NCI-H2196 (cell line): ENCODE measurements at regions not wholly inside any gene's neighbourhood (a gene's known extent, or its start where the extent isn't known, plus 50 kb on each side); places are given as distances from the start of the nearest gene placed in this dataset.

Source experiments
- DNase-seq: peaks from one replicate; lab custom pipeline; 2025; ENCODE audit not compliant: unreplicated experiment; lab: John Stamatoyannopoulos, UW

- no peak for DNase-seq
These were observed 357.3 kb upstream of the RASGEF1B start for GRCh38 chr4:81828991-81829390.

GRCh38 chr4:81827577-81828202 lies 356.0 kb upstream of the RASGEF1B start:
- no peak for DNase-seq

GRCh38 chr4:81826817-81827424 lies 355.2 kb upstream of the RASGEF1B start:
- no peak for DNase-seq

GRCh38 chr4:81826335-81826734 lies 354.6 kb upstream of the RASGEF1B start:
- DNase-seq, result no peak

GRCh38 chr4:81818385-81818920 lies 346.7 kb upstream of the RASGEF1B start:
- DNase-seq, result no peak

GRCh38 chr4:81816031-81816761 lies 344.5 kb upstream of the RASGEF1B start:
- DNase-seq, result no peak

- DNase-seq, result no peak
These were observed 343.4 kb upstream of the RASGEF1B start for GRCh38 chr4:81814987-81815541.

- no peak for DNase-seq
These were observed 340.0 kb upstream of the RASGEF1B start for GRCh38 chr4:81811562-81812293.

GRCh38 chr4:81808011-81808672 lies 336.4 kb upstream of the RASGEF1B start:
- DNase-seq, result peak; percentile 73

GRCh38 chr4:81807386-81807785 lies 335.7 kb upstream of the RASGEF1B start:
- DNase-seq, result no peak

- no peak for DNase-seq
These were observed 334.8 kb upstream of the RASGEF1B start for GRCh38 chr4:81806485-81806884.

- no peak for DNase-seq
These were observed 333.1 kb upstream of the RASGEF1B start for GRCh38 chr4:81804849-81805248.

- no peak for DNase-seq
These were observed 330.7 kb upstream of the RASGEF1B start for GRCh38 chr4:81802285-81802846.

- no peak for DNase-seq
These were observed 327.7 kb upstream of the RASGEF1B start for GRCh38 chr4:81799371-81799770.

GRCh38 chr4:81796790-81797528 lies 325.3 kb upstream of the RASGEF1B start:
- DNase-seq, result no peak

- no peak for DNase-seq
These were observed 320.8 kb upstream of the RASGEF1B start for GRCh38 chr4:81792521-81792920.

- DNase-seq, result no peak
These were observed 318.8 kb upstream of the RASGEF1B start for GRCh38 chr4:81790477-81790876.

GRCh38 chr4:81789741-81790399 lies 318.2 kb upstream of the RASGEF1B start:
- no peak for DNase-seq

- no peak for DNase-seq
These were observed 317.5 kb upstream of the RASGEF1B start for GRCh38 chr4:81789158-81789557.
